NCI-H774 (cell line): ENCODE measurements at regions not wholly inside any gene's neighbourhood (a gene's known extent, or its start where the extent isn't known, plus 50 kb on each side); places are given as distances from the start of the nearest gene placed in this dataset.
"Not testable (repeated sequence)": the region's sequence is repeated elsewhere in the genome, so short reads cannot be mapped to it uniquely, and the experiment has no call there.

Source experiments
- DNase-seq: peaks from one replicate; lab custom pipeline; 2025; lab: John Stamatoyannopoulos, UW

DNA sequence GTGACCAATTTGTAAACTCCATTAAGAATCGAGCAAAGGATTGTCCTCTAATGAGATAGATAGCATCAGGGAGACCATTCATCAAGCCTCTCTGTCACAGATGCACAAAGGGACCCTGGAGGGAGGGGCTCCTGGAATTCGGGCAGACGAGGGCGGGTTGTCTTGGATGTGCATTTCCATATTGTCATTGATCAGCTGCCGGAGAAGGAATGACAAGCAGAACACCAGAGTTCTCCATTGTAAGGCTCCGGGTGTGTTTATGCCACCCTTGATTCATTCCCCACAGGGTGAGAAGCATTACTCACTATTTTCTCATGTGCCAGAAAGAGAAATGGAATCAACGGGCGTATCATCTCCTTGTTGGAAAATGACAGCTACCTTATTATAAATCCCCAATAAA lies 167.5 kb downstream of the EBLN2 start:
- DNase-seq, result no peak

DNA sequence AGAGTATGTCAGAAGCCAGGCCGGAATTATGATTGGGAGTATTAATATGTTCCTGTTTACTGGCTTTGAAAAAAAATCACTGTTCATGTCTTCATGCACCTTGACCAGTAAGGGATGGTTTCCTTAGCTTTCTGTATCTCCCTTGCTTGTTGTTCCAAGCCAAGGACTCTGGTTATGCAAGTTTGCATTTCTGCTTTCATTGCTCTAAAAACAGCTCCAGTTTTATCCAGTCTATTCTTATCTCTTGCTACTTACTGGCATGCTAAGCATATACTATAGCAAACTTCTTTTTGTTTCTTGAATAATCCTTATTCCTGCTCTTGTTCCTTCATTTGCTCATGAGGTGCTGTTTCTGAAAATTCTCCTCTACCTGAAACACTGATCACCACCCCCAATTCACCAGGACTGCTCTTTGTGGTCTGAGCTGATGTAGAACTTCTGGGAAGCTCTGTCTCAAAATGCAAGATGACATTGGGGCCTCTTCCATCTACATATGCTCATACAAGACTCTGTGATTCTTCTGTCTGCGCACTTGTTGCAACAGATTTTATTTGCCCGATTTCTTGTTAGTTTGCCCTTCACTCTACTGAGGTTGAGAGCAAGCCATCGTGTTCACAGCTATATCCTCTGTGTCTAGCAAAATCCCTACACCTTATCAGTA lies 173.0 kb downstream of the EBLN2 start:
- DNase-seq, result no peak

DNA sequence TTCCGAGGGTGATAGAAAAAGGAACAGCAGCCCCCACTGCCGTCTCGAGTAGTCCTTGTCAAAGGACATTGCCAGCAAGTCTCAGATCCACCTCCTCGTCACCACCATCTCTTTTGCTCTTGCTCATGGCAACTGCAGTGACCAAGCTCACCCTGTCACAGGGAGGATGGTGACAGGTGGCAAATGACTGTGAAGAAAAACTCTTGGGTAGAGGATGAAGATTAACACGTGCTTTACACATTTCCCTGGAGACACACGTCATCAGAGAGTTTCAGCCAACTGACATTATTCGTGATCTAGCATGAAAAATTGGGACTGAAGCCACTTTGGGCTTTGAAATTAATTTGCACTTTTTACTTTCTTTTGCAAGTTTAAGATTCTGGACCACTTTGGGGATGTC lies 174.3 kb downstream of the EBLN2 start:
- DNase-seq, result no peak

- no peak for DNase-seq
These were observed 175.4 kb downstream of the EBLN2 start for GRCh38 chr3:73236867-73237266.

DNA sequence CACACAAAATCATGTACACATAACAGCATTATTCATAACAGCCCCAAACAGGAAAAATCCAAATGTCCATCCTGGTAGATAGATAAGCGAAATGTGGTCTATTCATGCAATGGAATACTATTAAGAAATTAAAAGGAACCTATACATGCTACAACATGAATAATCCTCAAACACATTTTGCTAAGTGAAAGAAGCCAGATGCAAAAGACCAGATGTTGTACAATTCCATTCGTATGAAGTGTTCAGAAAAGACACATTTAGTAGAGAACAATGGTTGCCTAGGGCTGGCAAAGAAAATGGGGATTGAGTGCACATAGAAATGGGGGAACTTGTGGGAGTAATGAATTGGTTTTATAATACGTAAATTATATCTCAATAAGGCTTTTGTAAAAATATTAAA lies 182.3 kb downstream of the EBLN2 start:
- no peak for DNase-seq

DNA sequence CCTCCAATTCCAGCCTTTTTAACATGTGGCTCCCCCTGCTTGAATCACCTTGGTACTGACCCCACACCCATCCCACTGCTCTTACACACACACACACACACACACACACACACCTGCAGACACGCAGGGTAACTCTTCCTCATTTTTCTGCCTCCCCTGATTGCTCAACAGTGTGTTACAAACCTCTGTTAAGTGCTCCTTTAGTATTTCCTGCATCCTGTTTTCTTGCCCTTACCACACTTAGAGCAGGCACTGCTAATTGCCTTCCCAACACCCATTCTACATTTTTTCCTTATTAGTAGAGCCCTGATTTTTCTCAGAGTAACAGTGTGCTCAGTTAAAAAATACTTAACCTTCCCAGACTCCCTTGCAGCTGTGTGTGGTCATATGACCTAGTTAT lies 184.0 kb downstream of the EBLN2 start:
- DNase-seq, result no peak

DNA sequence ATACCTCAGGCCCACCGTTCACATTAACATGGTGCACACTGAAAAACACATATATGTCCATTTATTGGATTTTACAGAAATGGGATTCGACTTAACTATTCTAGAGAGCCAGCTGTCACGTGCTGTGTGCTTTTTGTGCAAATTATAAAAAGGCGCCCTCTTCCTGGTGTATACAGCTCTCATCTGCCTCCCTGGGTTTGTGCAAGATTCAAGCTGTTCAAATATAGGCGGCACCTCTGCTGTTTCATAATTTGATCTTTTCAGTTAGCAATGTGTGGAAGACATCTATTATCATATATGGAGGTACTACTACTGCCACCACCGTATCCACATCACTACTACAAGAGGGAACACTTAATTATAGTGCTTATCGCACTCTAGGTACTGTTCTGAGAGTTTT lies 187.6 kb downstream of the EBLN2 start:
- DNase-seq, result no peak

DNA sequence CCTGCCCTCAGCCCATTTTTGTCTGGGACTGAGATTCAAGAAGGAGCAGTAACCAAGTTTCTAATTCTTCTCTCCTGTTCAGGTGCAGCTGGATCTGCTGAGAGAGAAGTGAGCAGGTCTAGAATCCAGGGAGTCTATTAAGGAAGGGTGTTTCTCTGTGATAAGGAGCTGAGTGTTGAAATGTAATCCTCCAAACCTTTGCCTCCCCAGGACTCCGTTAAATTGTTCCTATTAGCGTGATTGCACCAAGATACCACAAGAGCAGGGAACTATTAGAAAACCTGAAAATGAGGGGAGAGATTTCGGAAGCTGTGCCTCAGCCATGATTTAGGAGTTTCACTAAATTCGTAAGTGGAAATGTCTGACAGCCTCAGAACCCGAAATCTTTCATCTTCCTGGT lies 192.6 kb downstream of the EBLN2 start:
- DNase-seq, result no peak

DNA sequence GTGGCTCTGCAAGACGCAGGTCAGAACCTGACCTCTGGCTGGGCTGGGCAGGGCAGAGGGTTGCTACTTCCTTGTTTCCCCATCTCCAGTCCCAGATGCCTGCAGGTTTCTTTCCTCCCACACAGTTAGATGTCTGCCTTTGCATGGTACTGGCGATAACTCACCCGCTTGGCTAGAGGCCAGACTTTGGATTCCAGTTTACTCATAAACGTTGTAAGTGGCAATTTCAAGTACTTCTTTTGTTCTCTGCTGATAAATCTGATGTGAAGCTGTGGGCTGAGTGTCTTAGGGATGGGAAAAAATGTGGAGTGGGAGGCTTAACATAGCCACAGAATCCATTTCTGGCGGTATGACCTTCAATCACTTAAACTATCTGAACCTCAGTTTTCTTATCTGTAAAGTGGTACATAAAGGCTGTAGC lies 194.2 kb downstream of the EBLN2 start:
- peak; percentile 30 for DNase-seq

GRCh38 chr3:73257186-73257585 lies 195.7 kb downstream of the EBLN2 start:
- DNase-seq, result no peak

- DNase-seq, result no peak
These were observed 196.6 kb downstream of the EBLN2 start for GRCh38 chr3:73258057-73258456.

GRCh38 chr3:73259291-73259690 lies 197.8 kb downstream of the EBLN2 start:
- no peak for DNase-seq

DNA sequence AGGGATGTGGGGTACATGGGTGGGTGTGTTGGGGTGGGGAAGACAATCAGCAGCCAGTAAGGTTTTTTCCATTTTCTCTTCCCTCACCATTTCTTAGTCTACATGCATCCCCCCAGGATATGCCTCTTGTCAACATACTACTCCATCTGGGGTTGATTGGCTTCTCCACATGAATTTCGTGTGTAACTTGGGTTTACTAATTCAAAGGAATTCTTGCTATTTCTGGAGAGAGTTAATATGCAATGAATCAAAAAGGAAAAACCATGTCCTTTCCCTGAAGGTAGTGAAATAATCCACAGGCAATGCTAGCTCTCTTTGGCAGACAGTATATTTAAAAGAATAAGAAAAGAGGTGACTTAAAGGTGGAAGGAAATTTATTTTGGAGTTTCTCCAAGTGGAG lies 198.4 kb downstream of the EBLN2 start:
- DNase-seq, result no peak

DNA sequence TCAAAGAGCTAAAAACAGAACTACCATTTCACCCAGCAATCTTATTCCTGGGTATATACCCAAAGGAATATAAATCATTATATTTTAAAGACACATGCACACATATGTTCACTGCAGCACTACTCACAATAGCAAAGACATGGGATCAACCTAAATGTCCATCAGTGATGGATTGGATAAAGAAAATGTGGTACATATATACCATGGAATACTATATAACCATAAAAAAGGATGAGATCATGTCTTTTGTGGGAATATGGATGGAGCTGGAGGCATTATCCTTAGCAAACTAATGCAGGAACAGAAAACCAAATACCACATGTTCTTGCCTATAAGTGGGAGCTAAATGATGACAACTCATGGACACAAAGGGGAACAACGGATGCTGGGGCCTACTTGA lies 205.1 kb downstream of the EBLN2 start:
- not testable (repeated sequence) for DNase-seq

GRCh38 chr3:73269126-73269525 lies 207.7 kb downstream of the EBLN2 start:
- not testable (repeated sequence) for DNase-seq

DNA sequence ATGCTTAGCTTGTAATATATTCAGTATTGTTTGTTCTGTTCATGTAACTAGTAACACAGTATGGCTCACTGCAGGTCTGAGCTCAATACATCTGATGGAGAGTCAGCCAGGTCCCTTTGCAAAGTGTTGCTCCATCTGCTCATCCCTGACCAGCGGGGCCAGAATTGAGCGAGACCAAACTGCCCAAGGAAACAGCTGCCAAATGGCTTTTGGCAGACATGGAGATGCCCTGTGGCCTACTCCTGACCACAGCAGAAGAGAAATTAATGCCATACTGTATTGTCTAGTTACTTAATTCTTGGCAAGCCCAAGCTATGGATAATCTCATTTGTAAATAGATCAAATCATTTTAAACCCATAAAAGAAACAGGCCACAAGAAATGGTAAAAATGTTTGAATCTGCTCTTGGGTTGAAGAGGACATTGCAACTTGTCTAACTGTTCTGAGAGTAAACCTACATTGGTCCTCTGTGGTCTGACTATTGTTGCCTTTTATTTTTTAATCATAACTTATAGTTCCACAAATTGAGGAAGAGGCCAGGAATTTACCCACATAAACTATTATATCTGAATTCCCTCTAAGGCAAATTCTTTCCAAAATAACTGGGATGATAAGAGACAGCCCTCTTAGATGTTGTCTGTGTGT lies 209.5 kb downstream of the EBLN2 start:
- DNase-seq, result no peak

- DNase-seq, result no peak
These were observed 211.9 kb downstream of the EBLN2 start for GRCh38 chr3:73273341-73273740.

DNA sequence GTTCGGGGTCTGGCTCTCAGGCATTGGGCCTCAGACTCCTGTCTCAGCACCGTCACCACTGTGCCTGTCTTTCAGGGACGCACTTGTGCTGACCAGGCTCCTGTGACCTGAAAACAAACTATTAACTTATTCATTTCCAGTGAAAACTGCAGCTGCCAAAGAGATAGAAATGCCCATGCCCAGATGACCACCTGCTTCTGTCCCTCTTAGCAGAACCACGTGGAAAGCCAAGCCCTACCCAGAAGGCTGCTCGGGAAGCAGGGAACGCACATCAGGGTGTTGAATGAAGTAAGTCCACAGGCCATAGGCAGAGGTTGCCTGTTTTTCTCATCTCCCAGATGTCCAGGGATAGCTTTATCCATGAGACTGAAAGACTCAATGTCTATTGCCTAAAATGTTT lies 219.3 kb downstream of the EBLN2 start:
- no peak for DNase-seq

- no peak for DNase-seq
These were observed 223.0 kb downstream of the EBLN2 start for GRCh38 chr3:73284472-73284871.

GRCh38 chr3:73291541-73291940 lies 230.1 kb downstream of the EBLN2 start:
- no peak for DNase-seq

DNA sequence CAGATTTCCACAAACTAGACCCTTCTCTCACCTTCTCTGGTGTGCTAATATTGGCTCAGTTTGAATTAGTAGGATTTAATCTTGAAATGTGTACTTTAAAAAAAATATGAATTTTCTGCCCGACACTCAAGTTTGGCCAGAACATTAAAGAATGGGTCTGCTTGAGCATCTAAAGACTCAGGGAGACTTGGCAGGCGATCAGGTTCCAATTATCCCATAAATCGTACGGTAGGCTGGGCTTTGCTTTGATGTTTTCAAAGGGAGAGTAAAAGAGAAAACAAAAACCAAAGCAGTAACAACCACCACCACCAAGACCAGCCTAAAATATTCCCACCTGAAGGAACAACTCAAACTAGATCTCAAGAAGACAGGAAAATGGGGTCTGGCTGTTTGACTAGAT lies 230.8 kb downstream of the EBLN2 start:
- no peak for DNase-seq

- DNase-seq, result no peak
These were observed 233.1 kb downstream of the EBLN2 start for GRCh38 chr3:73294537-73294936.

DNA sequence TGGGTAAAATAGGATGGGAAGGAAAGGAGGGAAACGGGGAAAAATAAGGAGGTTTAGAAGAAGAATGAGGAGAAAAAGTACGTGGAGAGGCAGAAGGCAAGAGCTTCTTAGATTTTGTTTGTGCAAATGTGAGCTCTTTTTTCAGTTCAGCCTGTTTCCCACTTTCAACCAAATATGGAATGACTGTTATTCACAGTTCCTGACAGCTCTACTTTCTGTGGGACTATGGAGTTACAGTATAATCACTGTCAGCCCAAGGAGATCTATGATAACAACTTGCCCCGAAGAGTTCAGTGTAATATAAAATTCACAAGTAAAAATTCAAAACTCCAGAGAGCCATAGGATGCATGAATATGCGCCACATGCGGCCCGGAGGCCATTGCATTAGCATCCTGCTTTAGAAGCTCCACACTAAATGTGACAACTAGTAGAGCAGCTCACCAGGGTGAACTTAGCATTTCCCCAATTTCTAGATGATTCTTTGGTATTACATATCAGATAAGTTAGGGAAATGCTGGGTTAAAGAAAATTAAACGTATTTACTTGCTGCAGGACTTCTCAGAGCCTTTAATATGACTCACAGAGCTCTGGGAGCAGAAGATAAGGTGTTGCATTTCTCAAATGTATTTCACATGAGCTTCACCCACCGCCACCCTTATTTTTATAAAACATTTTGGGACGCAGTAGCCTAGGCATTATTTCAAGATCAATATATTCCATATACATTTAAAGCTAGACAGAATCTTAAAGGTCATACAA lies 234.6 kb downstream of the EBLN2 start:
- no peak for DNase-seq
